HEK293 (cell line): ENCODE measurements at regions not wholly inside any gene's neighbourhood (a gene's known extent, or its start where the extent isn't known, plus 50 kb on each side); places are given as distances from the start of the nearest gene placed in this dataset.

ENCODE experiments used
- CTCF ChIA-PET: fragments of 350-600 bp; formaldehyde crosslinking; extraction: SDS; loops from one replicate; lab custom pipeline; 2021; ENCODE audit warnings: antibody characterized with exemption; lab: Yijun Ruan, JAX
- POLR2A ChIA-PET: fragments of 300-600 bp; formaldehyde crosslinking; extraction: SDS; loops from one replicate; lab custom pipeline; 2020; ENCODE audit warnings: antibody characterized with exemption, inconsistent platforms; lab: Yijun Ruan, JAX
- H3K27ac ChIP-seq: fragments of 200-500 bp; sonication (Bioruptor generic); 2 replicates; pipeline ENCODE4 v1.5.1; 2014; ENCODE audit warnings: low read depth, low read length, control low read depth, inconsistent platforms; ENCODE audit errors: extremely low read depth
- H3K36me3 ChIP-seq, 2 experiments: fragments of 200-500 bp in 1 of 2; sonication (Bioruptor generic) in 1 of 2; 1 replicate in 1 of 2; 2 replicates in 1 of 2; pipeline ENCODE4 v1.5.1; 2014 to 2017; ENCODE audit warnings: inconsistent platforms in 2 of 2, low read length in 2 of 2; ENCODE audit not compliant: control insufficient read depth in 2 of 2, insufficient read depth in 1 of 2
- H3K4me1 ChIP-seq: fragments of 200-500 bp; sonication (Bioruptor generic); 2 replicates; pipeline ENCODE4 v1.5.1; 2014; ENCODE audit warnings: mild to moderate bottlenecking, low read length, inconsistent platforms; ENCODE audit not compliant: control insufficient read depth, insufficient read depth
- H3K4me3 ChIP-seq: 2 replicates; pipeline ENCODE4 v1.5.1; 2011; ENCODE audit warnings: low read depth, mild to moderate bottlenecking, control low read depth, low read length, moderate library complexity
- H3K9me3 ChIP-seq: fragments of 200-500 bp; sonication (Bioruptor generic); 2 replicates; pipeline ENCODE4 v1.5.1; 2014; ENCODE audit warnings: low read depth, low read length, inconsistent platforms; ENCODE audit not compliant: control insufficient read depth, insufficient read depth
- KLF9 ChIP-seq: fragments of 450-650 bp; formaldehyde crosslinking; IDR thresholded peaks from 2 replicates; pipeline ENCODE4 v1.5.1; 2016; ENCODE audit warnings: missing biosample characterization, missing genetic modification characterization, low read depth
- ZBTB1 ChIP-seq: fragments of 450-650 bp; formaldehyde crosslinking; IDR thresholded peaks from 2 replicates; pipeline ENCODE4 v1.5.1; 2016; ENCODE audit warnings: missing biosample characterization, missing genetic modification characterization
- ZFP69B ChIP-seq: fragments of 450-650 bp; formaldehyde crosslinking; IDR thresholded peaks from 2 replicates; pipeline ENCODE4 v1.5.1; 2016; ENCODE audit warnings: missing biosample characterization, missing genetic modification characterization
- ZNF10 ChIP-seq: fragments of 450-650 bp; formaldehyde crosslinking; IDR thresholded peaks from 2 replicates; pipeline ENCODE4 v1.5.1; 2017; ENCODE audit warnings: missing biosample characterization, missing genetic modification characterization
- ZNF114 ChIP-seq: fragments of 450-650 bp; formaldehyde crosslinking; IDR thresholded peaks from 2 replicates; pipeline ENCODE4 v1.5.0; 2017; ENCODE audit warnings: missing biosample characterization, missing genetic modification characterization
- ZNF140 ChIP-seq: fragments of 450-650 bp; formaldehyde crosslinking; IDR thresholded peaks from 2 replicates; pipeline ENCODE4 v1.5.1; 2016; ENCODE audit warnings: missing biosample characterization, missing genetic modification characterization
- ZNF146 ChIP-seq: fragments of 450-650 bp; formaldehyde crosslinking; IDR thresholded peaks from 2 replicates; pipeline ENCODE4 v1.5.1; 2016; ENCODE audit warnings: missing biosample characterization, missing genetic modification characterization
- ZNF157 ChIP-seq: fragments of 450-650 bp; formaldehyde crosslinking; IDR thresholded peaks from 2 replicates; pipeline ENCODE4 v1.5.1; 2016; ENCODE audit warnings: missing biosample characterization, missing genetic modification characterization
- ZNF19 ChIP-seq: fragments of 450-650 bp; formaldehyde crosslinking; IDR thresholded peaks from 2 replicates; pipeline ENCODE4; 2016; ENCODE audit warnings: missing biosample characterization, missing genetic modification characterization, low read depth
- ZNF214 ChIP-seq: fragments of 450-650 bp; formaldehyde crosslinking; IDR thresholded peaks from 2 replicates; pipeline ENCODE4 v1.5.1; 2017; ENCODE audit warnings: missing biosample characterization, mild to moderate bottlenecking, missing genetic modification characterization, borderline replicate concordance
- ZNF248 ChIP-seq: fragments of 450-650 bp; formaldehyde crosslinking; IDR thresholded peaks from 2 replicates; pipeline ENCODE4 v1.5.1; 2017; ENCODE audit warnings: missing biosample characterization, missing genetic modification characterization
- ZNF292 ChIP-seq: fragments of 450-650 bp; formaldehyde crosslinking; IDR thresholded peaks from 2 replicates; pipeline ENCODE4 v1.5.1; 2016; ENCODE audit warnings: low read depth, missing biosample characterization, missing genetic modification characterization, borderline replicate concordance
- ZNF335 ChIP-seq: fragments of 450-650 bp; formaldehyde crosslinking; conservative IDR thresholded peaks from 2 replicates; pipeline ENCODE4 v1.5.1; 2016; ENCODE audit warnings: missing biosample characterization, missing genetic modification characterization
- ZNF398 ChIP-seq: fragments of 450-650 bp; formaldehyde crosslinking; IDR thresholded peaks from 2 replicates; pipeline ENCODE4 v1.5.1; 2017; ENCODE audit warnings: missing biosample characterization, missing genetic modification characterization
- ZNF426 ChIP-seq: fragments of 450-650 bp; formaldehyde crosslinking; IDR thresholded peaks from 2 replicates; pipeline ENCODE4 v1.5.1; 2017; ENCODE audit warnings: missing biosample characterization, missing genetic modification characterization, mild to moderate bottlenecking, inconsistent platforms, moderate library complexity
- ZNF449 ChIP-seq: fragments of 450-650 bp; formaldehyde crosslinking; IDR thresholded peaks from 2 replicates; pipeline ENCODE4 v1.5.1; 2017; ENCODE audit warnings: missing biosample characterization, mild to moderate bottlenecking, missing genetic modification characterization, moderate library complexity
- ZNF473 ChIP-seq: fragments of 450-650 bp; formaldehyde crosslinking; IDR thresholded peaks from 2 replicates; pipeline ENCODE4 v1.5.1; 2017; ENCODE audit warnings: missing biosample characterization, missing genetic modification characterization
- ZNF530 ChIP-seq: fragments of 450-650 bp; formaldehyde crosslinking; IDR thresholded peaks from 2 replicates; pipeline ENCODE4 v1.5.1; 2016; ENCODE audit warnings: low read depth, missing biosample characterization, missing genetic modification characterization
- ZNF654 ChIP-seq: fragments of 450-650 bp; formaldehyde crosslinking; IDR thresholded peaks from 2 replicates; pipeline ENCODE4 v1.5.1; 2016; ENCODE audit warnings: low read depth, missing biosample characterization, missing genetic modification characterization
- ZNF768 ChIP-seq: fragments of 450-650 bp; formaldehyde crosslinking; IDR thresholded peaks from 2 replicates; pipeline ENCODE4 v1.5.1; 2018; ENCODE audit warnings: missing biosample characterization, mild to moderate bottlenecking, missing genetic modification characterization
- ZSCAN16 ChIP-seq: fragments of 450-650 bp; formaldehyde crosslinking; IDR thresholded peaks from 2 replicates; pipeline ENCODE4 v1.5.1; 2016; ENCODE audit warnings: missing biosample characterization, missing genetic modification characterization
- TF ChIP-seq, protein P1 (sequence below): fragments of 450-650 bp; formaldehyde crosslinking; IDR thresholded peaks from 2 replicates; pipeline ENCODE4 v1.5.1; 2016; ENCODE audit warnings: missing biosample characterization, missing genetic modification characterization
- TF ChIP-seq, protein P2 (sequence below): fragments of 450-650 bp; formaldehyde crosslinking; IDR thresholded peaks from 2 replicates; pipeline ENCODE4 v1.5.1; 2016; ENCODE audit warnings: missing biosample characterization, missing genetic modification characterization
- TF ChIP-seq, protein P3 (sequence below): fragments of 450-650 bp; formaldehyde crosslinking; IDR thresholded peaks from 2 replicates; pipeline ENCODE4 v1.5.1; 2016; ENCODE audit warnings: missing biosample characterization, missing genetic modification characterization
- TF ChIP-seq, protein P4 (sequence below): fragments of 450-650 bp; formaldehyde crosslinking; IDR thresholded peaks from 2 replicates; pipeline ENCODE4 v1.5.1; 2016; ENCODE audit warnings: missing biosample characterization, missing genetic modification characterization

DNA sequence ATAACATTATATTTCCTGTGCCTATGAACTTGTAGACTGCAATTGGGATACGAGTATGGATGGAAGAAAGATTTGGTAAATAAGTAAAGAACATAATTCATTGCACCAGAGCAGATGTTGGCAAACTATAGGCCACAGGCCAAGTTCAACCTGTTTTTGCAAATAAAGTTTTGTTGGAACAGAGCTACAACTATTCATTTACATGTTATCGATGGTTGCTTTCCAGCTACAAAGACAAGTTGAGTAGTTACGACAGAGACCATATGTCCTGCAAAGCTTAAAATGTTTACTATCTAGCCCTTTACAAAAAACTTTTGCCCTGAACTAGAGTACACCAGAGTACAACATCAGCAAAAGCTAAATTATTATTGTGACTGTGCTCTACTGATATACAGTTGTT, 169.1 kb upstream of the DMAC1 start:
- POLR2A ChIA-PET = no interaction called here
- no peaks in the 10 kb centered on the region for H3K9me3 ChIP-seq
- H3K4me3 ChIP-seq = no peak overlapping the region
- no peak overlapping the region for H3K27ac ChIP-seq
- CTCF ChIA-PET = no interaction called here
- no peaks in the 10 kb centered on the region for H3K36me3 ChIP-seq
- H3K4me1 ChIP-seq = no peaks in the 10 kb centered on the region
- TF ChIP-seq, protein P1, sequence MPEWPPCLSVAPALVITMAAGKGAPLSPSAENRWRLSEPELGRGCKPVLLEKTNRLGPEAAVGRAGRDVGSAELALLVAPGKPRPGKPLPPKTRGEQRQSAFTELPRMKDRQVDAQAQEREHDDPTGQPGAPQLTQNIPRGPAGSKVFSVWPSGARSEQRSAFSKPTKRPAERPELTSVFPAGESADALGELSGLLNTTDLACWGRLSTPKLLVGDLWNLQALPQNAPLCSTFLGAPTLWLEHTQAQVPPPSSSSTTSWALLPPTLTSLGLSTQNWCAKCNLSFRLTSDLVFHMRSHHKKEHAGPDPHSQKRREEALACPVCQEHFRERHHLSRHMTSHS (tag by site-specific recombination) = no peak
- no peak for TF ChIP-seq ZNF530 (tag by site-specific recombination)
- TF ChIP-seq ZNF114 (tag by site-specific recombination) = no peak
- TF ChIP-seq ZNF473 (tag by site-specific recombination) = no peak
- no peak for TF ChIP-seq ZNF140
- no peak for TF ChIP-seq ZNF292
- TF ChIP-seq ZNF335 (tag by site-specific recombination) = no peak
- no peak for TF ChIP-seq ZNF214 (tag by site-specific recombination)
- TF ChIP-seq ZNF248 (tag by site-specific recombination) = no peak
- no peak for TF ChIP-seq ZNF146 (tag by site-specific recombination)
- no peak for TF ChIP-seq ZSCAN16 (tag by site-specific recombination)

- Histone ChIP-seq H3K4me3 (no peak overlapping the region), H3K36me3 (no peaks in the 10 kb centered on the region), H3K4me1 (no peaks in the 10 kb centered on the region), H3K9me3 (no peaks in the 10 kb centered on the region), H3K27ac (no peak overlapping the region)
- ChIA-PET CTCF (no interaction called here), POLR2A (no interaction called here)
- TF ChIP-seq ZNF449 = no peak
- no peak for TF ChIP-seq ZNF19 (tag by site-specific recombination)
- no peak for TF ChIP-seq ZNF768 (tag by site-specific recombination)
- TF ChIP-seq ZNF426 (tag by site-specific recombination) = no peak
- TF ChIP-seq, protein P2, sequence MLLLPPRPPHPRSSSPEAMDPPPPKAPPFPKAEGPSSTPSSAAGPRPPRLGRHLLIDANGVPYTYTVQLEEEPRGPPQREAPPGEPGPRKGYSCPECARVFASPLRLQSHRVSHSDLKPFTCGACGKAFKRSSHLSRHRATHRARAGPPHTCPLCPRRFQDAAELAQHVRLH (tag by site-specific recombination) = no peak
- TF ChIP-seq KLF9 (tag by site-specific recombination) = no peak
- TF ChIP-seq ZNF248 (tag by site-specific recombination) = no peak
- no peak for TF ChIP-seq ZNF10 (tag by site-specific recombination)
- TF ChIP-seq, protein P3, sequence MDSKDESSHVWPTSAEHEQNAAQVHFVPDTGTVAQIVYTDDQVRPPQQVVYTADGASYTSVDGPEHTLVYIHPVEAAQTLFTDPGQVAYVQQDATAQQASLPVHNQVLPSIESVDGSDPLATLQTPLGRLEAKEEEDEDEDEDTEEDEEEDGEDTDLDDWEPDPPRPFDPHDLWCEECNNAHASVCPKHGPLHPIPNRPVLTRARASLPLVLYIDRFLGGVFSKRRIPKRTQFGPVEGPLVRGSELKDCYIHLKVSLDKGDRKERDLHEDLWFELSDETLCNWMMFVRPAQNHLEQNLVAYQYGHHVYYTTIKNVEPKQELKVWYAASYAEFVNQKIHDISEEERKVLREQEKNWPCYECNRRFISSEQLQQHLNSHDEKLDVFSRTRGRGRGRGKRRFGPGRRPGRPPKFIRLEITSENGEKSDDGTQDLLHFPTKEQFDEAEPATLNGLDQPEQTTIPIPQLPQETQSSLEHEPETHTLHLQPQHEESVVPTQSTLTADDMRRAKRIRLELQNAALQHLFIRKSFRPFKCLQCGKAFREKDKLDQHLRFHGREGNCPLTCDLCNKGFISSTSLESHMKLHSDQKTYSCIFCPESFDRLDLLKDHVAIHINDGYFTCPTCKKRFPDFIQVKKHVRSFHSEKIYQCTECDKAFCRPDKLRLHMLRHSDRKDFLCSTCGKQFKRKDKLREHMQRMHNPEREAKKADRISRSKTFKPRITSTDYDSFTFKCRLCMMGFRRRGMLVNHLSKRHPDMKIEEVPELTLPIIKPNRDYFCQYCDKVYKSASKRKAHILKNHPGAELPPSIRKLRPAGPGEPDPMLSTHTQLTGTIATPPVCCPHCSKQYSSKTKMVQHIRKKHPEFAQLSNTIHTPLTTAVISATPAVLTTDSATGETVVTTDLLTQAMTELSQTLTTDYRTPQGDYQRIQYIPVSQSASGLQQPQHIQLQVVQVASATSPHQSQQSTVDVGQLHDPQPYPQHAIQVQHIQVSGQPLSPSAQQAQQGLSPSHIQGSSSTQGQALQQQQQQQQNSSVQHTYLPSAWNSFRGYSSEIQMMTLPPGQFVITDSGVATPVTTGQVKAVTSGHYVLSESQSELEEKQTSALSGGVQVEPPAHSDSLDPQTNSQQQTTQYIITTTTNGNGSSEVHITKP (tag by site-specific recombination) = no peak
- TF ChIP-seq ZNF473 (tag by site-specific recombination) = no peak
- TF ChIP-seq, protein P4, sequence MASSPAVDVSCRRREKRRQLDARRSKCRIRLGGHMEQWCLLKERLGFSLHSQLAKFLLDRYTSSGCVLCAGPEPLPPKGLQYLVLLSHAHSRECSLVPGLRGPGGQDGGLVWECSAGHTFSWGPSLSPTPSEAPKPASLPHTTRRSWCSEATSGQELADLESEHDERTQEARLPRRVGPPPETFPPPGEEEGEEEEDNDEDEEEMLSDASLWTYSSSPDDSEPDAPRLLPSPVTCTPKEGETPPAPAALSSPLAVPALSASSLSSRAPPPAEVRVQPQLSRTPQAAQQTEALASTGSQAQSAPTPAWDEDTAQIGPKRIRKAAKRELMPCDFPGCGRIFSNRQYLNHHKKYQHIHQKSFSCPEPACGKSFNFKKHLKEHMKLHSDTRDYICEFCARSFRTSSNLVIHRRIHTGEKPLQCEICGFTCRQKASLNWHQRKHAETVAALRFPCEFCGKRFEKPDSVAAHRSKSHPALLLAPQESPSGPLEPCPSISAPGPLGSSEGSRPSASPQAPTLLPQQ = no peak
- no peak for TF ChIP-seq ZNF157 (tag by site-specific recombination)
- TF ChIP-seq ZBTB1 = no peak
- no peak for TF ChIP-seq ZNF654 (tag by site-specific recombination)
- TF ChIP-seq ZFP69B = no peak
- TF ChIP-seq ZNF398 = no peak
Observed at GRCh38 chr9:7967851-7968250, 168.3 kb upstream of the DMAC1 start.
